RWPE1 (cell line): ENCODE measurements at regions not wholly inside any gene's neighbourhood (a gene's known extent, or its start where the extent isn't known, plus 50 kb on each side); places are given as distances from the start of the nearest gene placed in this dataset.

Experiments
- CTCF ChIA-PET: fragments of 350-600 bp; sonication (Branson Sonifier 250); formaldehyde crosslinking; extraction: SDS; loops from one replicate; lab custom pipeline; 2021; lab: Yijun Ruan, JAX
- POLR2A ChIA-PET: fragments of 400-600 bp; formaldehyde crosslinking; extraction: SDS; loops from one replicate; lab custom pipeline; 2020; ENCODE audit warnings: antibody characterized with exemption; ENCODE audit not compliant: low non-redundant PET; lab: Yijun Ruan, JAX
- DNase-seq: peaks from one replicate; pipeline ENCODE4 v3.0.0; 2012; ENCODE audit warnings: low spot score
- H3K27ac ChIP-seq: fragments of 450-650 bp; 2 replicates; pipeline ENCODE4 v1.5.1; 2017
- CTCF ChIP-seq: fragments of 450-650 bp; conservative IDR thresholded peaks from 2 replicates; pipeline ENCODE4 v1.5.1; 2017; ENCODE audit warnings: low read depth, mild to moderate bottlenecking

GRCh38 chr1:114231301-114231700 lies 77.6 kb upstream of the SYT6 start:
- DNase-seq, result no peak
- no peak overlapping the region for H3K27ac ChIP-seq
- no peak for TF ChIP-seq CTCF
- CTCF ChIA-PET, result interaction anchor here (0.7 to 0.8 kb wide), 2 partner anchors 52 to 329 kb away, joined by 3 read pairs; no protein-coding TSS in a partner anchor
- POLR2A ChIA-PET, result no interaction called here

GRCh38 chr1:114229368-114229767 lies 75.7 kb upstream of the SYT6 start:
- POLR2A ChIA-PET, result no interaction called here
- TF ChIP-seq CTCF, result no peak
- CTCF ChIA-PET, result no interaction called here
- no peak for DNase-seq
- no peak overlapping the region for H3K27ac ChIP-seq

GRCh38 chr1:114227059-114227458 lies 73.4 kb upstream of the SYT6 start:
- ChIA-PET POLR2A (no interaction called here), CTCF (no interaction called here)
- no peak overlapping the region for H3K27ac ChIP-seq
- TF ChIP-seq CTCF, result no peak
- no peak for DNase-seq

- POLR2A ChIA-PET, result no interaction called here
- DNase-seq, result no peak
- CTCF ChIA-PET, result no interaction called here
- TF ChIP-seq CTCF, result no peak
- H3K27ac ChIP-seq, result no peak overlapping the region
Measured at GRCh38 chr1:114224196-114224907, 70.7 kb upstream of the SYT6 start.

- no peak overlapping the region for H3K27ac ChIP-seq
- ChIA-PET CTCF (no interaction called here), POLR2A (no interaction called here)
- no peak for DNase-seq
- no peak for TF ChIP-seq CTCF
Measured at GRCh38 chr1:114222920-114223319, 69.3 kb upstream of the SYT6 start.

GRCh38 chr1:114219172-114219868 lies 65.7 kb upstream of the SYT6 start:
- no peak for DNase-seq
- H3K27ac ChIP-seq, result no peak overlapping the region
- ChIA-PET CTCF (interaction anchor here (0.6 kb wide), 1 partner anchor 41 kb away, joined by 4 read pairs; no protein-coding TSS in a partner anchor), POLR2A (no interaction called here)
- no peak for TF ChIP-seq CTCF
